NCI-H2029 treated with DMSO at 0.1 percent for 48 hours (cell line): ENCODE measurements at regions not wholly inside any gene's neighbourhood (a gene's known extent, or its start where the extent isn't known, plus 50 kb on each side); places are given as distances from the start of the nearest gene placed in this dataset.
A peak's percentile ranks its signal among the peaks of the same experiment; 100 is the strongest.
"Not testable (repeated sequence)": the region's sequence is repeated elsewhere in the genome, so short reads cannot be mapped to it uniquely, and the experiment has no call there.

ENCODE experiments used
- DNase-seq: peaks from one replicate; lab custom pipeline; 2025; lab: John Stamatoyannopoulos, UW

DNA sequence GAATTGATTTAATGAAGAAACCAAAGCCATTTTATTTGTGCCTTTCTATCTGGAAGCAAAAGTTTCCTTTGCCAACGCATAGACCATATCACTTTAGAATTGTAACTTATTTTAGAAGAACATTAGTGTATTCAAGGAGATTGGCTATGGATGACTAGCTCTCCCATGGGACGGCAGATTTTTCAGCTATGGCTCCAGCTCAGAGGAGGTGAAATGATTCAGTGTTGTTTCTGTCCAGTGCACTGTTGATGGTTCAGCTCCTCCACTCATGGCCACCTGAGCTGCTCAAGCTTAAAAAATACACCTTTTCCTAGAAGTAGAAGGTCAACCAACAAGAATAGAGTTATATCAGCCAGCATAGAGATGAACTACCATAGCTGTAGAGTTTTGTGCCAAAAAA is 1597.5 kb upstream of the PIK3C3 start:
- no peak for DNase-seq

DNA sequence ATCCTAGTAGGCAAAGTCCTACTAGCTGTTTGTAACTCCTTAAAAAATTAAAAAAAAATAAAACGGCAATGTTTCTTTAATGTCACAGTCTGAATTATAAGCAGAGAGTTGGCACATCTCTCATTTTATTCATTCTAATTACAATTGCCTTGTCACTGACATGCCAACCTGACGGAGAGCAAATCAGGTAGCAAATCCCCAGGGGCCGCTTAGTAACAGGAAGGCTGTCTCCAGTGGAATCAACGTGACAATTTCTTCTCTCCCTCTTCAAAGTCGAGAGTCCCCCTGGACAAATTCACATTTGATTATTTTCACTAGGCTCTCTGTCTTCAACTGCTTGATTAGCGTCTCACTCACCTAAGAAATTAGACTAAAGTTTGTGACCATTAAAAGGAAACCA is 1598.9 kb upstream of the PIK3C3 start:
- DNase-seq, result no peak

DNA sequence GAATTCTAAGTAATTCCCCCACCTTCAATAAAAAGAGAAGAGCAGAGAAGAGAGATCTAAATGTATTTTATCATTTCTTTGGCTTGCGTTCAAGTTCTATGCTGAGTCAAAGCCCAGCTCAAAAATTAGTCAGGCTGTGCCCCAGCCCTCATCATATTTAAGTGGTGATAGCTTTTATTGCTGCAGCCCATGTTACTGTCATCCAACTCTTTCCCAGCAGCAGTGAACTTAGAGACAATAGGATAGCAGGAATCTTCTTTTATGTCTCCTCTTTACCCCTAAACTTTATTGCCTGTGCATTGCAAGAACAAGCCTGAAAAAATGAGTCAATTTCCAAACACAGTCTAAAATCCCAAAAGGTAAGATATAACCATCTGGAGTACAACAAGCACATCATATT is 1599.3 kb upstream of the PIK3C3 start:
- DNase-seq, result no peak

DNA sequence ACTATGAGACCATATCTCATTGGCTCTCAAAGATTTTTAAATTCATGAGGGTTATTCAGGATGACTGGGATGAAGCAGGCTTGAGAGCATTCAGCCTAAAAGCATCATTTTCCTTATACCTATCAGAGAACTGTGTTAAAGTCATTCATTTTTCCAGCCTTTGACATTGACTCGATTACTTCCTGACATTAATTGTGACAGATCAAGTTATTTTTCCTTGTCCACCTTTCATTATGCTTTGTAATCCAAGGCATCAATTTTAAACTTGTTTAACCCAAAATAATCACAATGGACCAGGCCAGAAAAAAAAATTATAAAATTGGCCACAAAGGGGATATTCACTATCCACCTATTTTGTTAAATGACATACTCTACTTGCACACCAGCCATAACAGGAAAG is 1606.8 kb upstream of the PIK3C3 start:
- no peak for DNase-seq

DNA sequence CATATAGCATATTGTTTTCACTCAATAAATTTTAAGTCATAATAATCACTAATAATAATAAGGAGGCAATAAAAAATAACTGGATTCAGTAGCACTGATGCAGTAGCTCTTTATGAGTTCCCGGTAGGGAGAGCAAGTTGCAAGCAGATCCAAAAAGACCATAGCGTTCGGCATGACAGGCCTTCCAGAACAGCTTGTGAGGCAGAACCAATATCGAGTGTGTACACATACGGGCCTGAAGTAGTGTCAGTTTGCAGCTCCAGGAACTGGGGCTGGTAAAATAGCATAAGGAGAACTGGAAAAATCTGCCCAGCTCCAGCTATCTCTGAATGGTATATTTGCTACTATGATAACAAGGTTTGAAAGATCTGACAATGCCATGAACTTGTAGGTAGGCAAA is 1607.8 kb upstream of the PIK3C3 start:
- peak; percentile 56 for DNase-seq

DNA sequence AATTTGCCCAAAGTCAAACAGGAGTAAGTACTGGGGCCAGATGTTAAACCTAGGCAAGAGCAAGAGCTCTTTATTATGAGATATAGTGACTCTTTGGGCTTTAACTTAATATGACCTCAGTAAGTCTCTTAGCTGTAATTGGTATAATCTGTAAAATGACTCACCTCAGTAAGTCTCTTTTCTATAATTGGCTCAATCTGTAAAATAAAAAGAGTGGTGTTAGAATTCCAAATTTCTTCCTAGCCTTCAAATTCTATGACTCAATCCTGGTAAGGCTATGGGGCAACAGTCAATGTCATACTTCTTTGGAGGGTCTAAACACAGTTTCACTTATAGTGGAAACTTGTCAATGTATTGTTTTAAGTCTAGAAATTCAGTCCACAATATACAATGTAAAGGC is 1608.9 kb upstream of the PIK3C3 start:
- no peak for DNase-seq

DNA sequence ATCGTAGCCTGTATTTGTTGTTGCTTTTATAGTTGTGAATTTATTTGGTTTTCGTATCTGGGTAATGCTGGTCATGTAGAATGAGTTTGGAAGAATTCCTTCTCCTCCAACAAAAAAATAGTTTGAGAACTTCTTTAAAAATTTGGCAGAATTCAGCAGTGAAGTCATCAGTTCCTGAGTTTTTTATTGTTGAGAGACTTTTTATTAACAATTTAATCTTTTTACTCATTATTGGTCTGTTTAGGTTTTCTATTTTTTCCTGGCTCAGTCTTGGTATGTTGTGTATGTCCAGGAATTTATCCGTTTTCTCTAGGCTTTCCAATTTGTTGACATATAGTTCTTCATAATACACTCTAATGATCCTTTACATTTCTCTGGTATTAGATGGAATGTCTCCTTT is 1613.3 kb upstream of the PIK3C3 start:
- no peak for DNase-seq

DNA sequence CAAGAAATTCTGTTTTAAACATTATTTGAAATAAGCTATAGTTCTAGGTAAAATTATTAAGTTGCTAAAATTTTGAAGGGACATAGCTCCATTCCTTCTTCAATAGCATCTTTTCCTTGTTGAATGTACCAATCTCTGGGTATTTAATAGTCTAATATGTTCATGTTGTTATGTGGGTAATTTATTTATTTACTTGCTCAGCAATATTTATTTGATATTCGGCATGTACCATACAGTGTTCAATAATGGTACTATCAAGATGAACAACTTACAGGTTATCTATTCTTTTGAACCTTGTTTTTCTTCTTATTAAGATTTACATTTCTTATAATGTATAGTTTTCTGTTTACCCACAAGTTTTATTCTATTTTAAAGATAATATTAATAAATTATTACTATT is 1616.8 kb upstream of the PIK3C3 start:
- no peak for DNase-seq

DNA sequence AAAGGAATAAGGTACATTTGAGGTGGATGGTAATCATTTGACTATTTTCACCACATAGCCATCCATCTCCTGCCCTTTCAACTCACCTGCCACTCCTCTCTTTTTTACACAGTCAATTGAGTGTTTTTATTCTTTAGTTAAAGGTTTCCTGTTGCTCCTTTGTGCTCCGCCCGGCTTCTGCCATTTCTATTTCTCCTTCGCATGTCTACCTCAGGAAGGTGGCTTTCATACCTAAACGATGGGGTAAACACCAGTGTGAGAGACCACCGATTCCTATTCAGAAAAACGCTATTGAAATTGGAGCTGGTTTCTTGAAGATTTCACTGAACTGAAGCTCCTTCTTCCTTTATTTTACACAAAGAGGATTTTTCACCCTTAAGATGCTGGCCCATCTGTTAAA is 1628.0 kb upstream of the PIK3C3 start:
- DNase-seq, result no peak

DNA sequence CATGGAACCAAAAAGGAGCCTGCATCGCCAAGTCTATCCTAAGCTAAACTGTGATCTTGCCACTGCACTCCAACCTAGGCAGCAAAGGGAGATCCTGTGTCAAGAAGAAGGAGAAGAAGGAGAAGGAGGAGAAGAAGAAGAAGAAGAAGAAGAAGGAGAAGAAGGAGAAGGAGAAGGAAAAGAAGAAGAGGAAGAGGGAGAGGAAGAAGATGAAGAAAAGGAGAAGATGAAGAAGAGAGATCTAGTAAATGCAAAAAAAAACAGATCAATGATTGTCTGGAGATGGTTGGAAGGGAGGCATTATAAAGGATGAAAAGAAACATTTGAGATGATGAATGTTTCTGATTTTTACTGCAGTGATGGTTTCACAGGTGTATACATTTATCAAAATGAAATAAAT is 1629.0 kb upstream of the PIK3C3 start:
- DNase-seq, result no peak

DNA sequence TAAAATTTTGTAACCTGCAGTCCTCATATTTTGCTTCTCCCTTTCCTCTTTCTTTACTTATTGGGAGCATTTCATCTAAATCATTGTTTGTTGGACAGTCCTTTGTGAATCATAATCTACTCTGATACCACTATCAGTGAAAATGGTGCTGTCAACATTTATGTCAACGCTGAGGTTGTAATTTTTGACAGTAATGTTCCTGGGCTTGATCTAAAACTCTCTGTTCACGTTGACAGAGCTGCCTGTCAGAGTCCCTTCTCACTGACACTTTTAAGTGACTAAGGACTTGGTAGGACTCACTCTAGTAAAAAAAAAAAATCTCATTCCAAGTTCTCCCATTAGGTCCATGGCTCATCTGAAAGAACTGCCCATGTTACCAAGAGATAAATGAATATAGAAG is 1640.8 kb upstream of the PIK3C3 start:
- DNase-seq, result no peak

DNA sequence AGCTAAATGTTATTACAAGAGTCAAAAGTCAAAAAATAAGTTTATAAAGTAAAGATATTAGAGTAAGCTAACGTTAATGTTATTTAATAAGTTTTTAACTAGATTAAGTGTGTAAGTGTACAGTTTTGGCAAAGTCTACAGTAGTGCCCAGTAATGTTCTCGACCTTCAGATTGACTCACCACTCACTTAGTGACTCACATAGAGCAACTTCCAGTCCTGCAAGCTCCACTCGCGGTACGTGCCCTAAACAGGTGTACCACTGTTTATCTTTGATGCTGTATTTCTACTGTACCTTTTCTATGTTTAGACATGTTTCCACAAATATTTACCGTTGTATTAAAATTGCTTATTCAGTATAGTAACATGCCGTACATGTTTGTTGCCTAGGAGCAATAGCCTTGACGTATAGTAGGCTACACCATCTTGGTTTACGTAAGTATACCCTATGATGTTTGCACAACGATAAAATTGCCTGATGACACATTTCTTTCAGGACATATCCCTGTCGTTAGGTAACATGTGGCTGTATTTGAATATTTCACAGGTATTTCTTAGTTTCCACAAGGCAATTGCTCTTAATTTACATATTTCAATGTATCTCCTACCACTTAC is 1641.9 kb upstream of the PIK3C3 start:
- no peak for DNase-seq

DNA sequence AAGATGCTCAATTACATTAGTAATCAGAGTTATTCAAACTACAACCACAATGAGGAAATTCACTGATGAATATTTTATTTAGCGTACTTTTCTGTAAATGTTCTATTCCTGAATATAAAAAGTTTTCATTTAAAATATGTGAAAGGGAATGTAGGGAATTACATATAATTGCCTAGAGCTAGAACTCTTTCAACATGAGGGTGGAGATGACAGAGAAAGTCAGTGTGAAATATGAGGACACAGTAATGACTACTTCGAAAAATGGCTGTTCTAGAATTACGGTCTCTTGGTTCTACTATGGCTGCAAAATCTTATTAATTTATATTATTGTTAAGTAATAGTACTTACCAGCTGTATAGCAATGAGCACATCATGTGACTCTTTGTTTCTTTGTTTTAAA is 1647.4 kb upstream of the PIK3C3 start:
- DNase-seq, result no peak

DNA sequence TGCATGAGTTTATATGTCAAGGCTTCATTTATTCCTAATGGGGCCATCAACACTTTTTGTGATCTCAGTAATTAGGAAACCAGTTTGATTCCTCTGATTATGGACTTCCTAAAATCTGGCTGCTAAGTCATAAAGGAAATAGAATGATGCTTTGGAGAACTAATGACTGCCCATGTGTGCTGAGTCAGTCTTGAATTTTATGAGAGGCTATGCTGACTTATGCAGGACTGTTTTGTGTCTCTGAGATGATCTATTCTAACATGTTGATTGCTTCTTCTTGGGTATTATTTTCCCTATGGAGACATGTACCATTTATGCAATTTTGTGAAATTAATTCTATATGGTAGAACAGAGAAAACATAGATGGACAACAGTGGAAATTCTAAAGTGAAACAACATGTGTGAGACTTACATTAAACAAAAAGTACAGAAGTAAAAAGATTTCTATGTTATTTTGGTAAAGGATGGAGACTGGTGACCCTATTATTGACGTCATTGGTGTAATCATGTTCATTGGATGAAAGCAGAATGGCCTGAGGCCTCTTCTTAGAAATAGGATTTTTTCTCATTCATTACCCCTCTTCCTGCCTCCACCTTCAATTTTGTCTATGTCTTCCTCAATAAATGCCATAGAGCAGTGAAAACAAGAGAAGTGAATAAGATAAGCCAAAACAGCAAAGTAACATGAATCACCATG is 1658.2 kb upstream of the PIK3C3 start:
- no peak for DNase-seq

DNA sequence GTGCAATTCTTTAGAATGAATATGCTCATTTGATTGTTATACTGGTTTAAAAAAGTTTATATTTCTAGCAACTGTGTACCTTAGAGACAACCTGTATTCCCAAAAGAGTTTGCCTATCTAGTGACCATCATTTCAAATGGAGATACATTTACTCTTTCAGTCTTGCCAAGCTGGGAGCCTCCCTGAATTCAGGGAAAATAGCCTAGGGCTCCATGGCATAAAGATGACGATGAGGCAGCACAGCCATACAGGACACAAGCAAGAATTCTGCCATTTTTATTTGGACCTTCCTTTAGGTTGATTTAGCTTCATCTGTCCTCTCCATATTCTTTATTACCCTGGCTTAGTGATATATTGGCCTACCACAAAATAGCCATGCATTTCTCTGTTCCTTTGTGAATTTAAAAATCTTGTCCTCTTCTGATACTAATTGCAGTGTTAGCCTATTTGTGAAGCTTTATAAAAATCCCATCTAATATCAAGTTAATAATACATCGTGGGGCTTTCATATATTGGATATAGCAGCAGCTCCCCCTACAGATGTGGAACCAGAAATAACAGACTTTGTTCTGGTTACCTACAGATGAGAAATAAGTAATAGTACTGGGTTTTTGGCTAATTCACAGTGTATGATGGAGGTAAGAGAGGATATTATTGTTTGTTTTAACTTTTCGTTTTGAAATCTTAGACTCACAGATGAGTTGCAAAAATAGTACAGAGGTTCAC is 1661.9 kb upstream of the PIK3C3 start:
- DNase-seq, result peak; percentile 2

DNA sequence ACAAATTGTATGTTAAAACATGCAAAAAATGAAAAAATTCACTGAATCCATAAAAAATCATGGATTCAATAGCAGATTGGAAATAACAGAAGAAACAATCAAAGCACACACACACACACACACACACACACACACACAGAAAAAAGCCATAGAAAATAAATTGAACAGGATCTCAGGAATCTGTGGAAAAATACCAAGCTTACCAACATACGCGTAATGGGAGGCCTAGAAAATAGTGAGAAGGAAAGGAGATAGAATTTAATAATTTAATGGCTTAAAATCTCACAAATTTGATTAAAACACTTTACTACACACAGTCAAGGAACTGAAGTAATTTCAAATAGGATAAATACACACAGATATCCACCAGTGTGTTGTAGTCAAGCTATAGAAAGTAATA is 1671.5 kb upstream of the PIK3C3 start:
- no peak for DNase-seq

DNA sequence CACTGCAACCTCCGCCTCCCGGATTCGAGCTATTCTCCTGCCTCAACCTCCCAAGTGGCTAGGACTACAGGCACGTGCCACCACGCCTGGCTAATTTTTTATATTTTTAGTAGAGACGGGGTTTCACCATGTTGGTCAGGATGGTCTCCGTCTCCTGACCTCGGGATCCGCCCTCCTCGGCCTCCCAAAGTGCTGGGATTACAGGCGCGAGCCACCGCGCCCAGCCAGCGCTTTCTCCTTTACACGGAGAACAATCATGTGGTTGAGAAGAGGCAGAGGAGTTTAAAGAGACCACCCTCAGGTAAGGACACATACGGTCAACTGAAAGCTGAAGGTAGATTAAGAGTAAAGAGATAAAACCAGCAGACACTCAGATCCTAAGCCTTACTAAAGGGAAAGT is 1673.7 kb upstream of the PIK3C3 start:
- not testable (repeated sequence) for DNase-seq

DNA sequence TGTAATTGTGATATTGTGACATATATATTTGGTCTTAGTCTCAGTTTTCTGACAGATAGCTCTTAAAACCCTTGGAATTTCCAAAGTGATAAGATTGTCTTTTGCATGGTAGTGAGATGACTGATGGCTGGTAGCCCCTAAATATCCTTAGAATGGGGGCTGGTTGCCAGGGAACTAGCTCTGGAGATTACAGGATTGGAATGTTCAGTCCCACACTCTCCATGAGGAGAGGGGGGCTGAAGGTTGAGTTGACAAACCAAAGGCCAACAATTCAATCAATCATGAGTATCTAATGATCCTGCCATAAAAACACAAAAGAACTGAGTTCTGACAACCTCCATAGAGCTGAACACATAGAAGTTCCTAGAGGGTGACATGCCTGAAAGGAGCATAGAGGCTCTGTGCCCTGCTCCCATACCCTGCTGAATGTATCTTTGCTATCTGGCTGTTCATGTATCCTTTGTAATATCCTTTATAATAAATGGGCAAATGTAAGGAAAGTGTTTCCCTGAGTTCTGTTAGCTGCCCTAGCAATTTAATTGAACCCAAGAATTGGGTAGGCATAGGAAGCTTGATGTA is 1680.3 kb upstream of the PIK3C3 start:
- DNase-seq, result no peak

DNA sequence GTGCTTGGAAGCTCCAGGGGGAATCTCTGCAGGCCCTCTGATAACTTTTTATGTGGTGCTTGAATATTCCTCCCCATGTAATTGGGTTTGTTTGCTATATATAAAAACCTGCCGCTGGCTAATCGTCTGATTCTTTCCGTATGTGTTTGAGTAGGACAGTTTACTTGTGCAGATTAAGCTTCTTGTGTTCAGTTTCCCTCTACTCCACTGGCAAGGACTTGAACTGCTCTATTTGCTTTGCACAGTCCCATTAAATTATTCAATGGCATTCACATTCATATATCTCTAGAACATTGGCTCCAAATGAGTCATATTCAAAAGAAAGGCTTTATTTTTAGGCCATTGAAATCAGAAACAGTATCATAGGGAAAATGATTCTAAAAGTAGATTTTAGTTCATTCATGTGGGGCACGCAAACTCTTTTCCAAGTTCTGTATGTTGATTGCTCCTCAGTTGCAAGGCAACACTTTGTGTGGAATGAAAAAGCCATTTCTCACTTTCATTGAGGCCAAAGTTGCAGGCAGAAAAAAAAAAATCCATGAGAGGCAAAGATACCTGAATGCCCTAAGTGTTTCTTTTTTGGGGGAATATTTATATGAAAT is 1682.3 kb upstream of the PIK3C3 start:
- no peak for DNase-seq

DNA sequence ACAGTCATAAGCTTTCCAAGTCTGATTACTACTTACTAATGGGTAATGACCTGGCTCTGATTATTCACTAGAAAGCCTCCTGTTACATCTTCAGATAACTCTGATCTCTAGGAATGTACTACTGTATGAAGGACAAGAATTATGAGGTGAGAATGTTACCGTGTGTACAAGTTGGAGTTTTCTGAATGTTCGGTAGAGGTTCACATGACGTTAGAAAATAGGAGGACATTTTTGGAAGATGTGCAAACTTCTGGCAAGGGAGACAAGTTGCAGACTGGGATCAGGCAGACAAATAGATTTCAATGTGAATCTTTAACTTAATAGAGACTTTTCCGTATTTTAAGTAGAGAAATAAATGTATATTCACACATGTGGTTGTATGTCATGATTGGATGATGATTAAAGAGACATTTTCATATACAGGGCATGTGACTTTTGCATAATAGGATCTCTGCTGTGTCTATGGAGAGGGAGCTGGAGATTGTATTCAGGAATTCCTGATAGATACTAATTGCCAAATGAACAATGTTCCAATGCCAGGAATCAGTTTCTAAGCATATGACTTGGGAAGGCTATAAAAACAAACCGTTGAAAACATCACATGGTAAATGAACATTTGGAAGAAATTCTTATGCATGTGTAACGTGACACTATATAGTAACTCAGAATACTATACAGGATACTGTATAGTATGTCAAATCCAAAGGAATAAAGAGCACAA is 1695.8 kb upstream of the PIK3C3 start:
- DNase-seq, result no peak

DNA sequence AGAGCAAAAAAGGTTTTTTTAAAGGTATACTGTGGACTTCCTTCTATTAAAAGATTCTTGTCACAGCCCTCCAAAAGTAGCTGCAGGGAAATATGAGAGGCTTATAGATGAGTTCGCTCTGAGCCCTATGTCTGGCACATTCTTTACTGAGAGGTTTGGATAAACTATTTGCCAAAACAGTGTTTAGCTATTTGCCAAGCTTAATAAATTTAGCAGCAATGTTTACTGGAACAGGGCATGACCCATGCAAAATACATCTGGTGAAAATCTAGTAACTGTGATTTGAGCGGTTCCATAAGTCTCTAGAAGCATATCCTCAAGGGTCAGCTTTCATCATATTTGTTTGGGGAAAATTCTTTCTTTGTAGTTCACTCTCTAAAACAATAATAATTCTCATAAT is 1696.7 kb upstream of the PIK3C3 start:
- no peak for DNase-seq

DNA sequence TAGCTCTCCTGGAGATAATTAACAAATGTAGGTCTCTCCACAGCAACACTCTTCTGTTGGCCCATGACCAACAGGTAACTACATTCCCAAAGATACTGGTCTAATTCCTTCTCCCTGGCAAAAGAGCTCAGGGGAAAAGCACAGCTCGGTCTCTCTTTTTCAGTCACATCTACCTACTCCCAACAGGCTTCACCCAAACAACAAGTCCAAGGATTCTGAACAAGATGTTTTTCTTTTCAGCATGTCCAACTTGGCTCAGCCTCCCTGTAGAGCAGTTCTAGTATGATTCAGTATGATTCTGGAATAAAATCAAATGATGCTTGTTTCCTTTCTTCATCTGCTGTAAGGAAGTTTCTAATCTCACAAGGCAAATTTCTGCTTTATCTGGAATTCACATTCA is 1704.8 kb upstream of the PIK3C3 start:
- DNase-seq, result no peak
